Activated CD4-positive, alpha-beta T cell treated with anti-CD3 and anti-CD28 coated beads, Interleukin-2, Interleukin-4, amounts not matched to agents 100 ng/mL and 50 ng/mL, durations not matched to agents 16 hours and 8 hours (primary cell): ENCODE measurements at regions not wholly inside any gene's neighbourhood (a gene's known extent, or its start where the extent isn't known, plus 50 kb on each side); places are given as distances from the start of the nearest gene placed in this dataset.

Experiments
- DNase-seq: peaks from one replicate; pipeline ENCODE4 v3.0.0-alpha.2; 2020; ENCODE audit warnings: low spot score

DNA sequence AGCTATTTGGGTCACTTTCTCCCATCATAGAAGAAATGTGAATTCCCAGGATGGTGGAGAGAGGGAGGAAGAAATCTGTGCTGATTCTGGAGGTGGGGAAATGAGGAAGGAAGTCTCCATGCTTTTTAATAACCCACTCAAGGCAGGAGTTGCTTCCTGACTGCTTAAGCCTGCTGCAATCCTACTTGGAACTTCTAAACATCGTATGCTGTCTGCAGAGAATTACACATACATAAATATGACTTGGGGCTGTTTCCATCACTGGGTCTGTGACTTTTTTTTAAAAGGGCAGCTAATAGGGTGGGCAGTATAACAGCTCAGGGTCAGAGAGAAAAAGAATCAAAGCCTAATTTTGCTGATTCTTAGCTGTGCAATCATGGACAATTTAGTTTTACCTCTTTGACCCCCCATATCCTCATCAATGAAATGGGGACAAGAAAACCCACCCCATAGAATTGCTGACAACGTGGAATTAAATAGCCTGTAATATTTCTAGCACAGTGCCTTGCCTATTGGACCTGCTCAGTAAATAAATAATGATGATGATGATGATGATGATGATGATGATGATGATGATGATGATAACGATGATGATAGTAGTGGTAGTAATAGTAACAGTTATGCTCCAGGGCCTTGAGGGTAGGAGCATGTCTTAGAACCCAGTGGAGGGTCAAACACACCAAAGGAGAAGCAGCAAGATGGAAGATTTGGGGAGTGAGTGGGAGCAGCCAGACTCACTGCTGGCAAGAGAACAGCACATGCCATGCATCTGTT lies 166.7 kb upstream of the LRFN2 start:
- DNase-seq, result no peak

DNA sequence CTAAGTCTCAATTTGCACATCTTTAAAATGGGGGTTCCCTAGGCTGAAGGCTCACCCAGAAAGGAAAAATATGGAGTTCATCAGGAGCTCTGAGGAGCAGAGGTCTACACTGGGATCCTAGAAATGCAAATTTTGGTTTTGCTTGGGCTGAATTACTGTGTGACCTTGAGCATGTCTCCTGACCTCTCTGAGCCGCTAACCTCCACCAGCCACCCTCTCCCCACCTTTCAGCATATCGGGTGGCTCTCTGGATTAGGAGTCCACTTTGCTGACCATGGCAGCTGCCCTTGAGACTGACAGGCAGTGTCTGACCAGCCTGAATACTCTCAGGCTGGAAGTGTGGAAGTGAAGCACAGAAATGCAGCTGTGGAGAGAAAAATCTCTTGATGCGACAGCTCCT lies 165.9 kb upstream of the LRFN2 start:
- DNase-seq, result no peak

DNA sequence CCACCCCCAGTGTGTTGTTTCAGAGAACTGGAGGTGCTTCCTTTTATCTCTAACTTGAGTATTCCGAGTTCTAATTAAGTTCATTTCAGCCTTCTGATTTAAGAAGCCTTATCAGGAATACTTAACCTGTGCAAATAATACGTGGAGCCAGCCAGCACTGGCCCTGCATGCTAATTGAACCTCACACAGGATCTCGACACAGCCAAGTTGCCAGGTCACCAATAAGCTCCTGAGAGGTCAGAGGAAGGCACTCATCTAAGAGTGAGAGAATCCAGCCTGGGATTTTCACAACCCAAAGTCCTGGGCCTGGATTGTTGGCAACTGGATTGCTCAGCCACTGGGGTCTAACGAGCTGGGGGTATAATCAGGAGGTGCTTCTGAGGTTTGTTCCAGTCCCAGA lies 157.7 kb upstream of the LRFN2 start:
- DNase-seq, result no peak

DNA sequence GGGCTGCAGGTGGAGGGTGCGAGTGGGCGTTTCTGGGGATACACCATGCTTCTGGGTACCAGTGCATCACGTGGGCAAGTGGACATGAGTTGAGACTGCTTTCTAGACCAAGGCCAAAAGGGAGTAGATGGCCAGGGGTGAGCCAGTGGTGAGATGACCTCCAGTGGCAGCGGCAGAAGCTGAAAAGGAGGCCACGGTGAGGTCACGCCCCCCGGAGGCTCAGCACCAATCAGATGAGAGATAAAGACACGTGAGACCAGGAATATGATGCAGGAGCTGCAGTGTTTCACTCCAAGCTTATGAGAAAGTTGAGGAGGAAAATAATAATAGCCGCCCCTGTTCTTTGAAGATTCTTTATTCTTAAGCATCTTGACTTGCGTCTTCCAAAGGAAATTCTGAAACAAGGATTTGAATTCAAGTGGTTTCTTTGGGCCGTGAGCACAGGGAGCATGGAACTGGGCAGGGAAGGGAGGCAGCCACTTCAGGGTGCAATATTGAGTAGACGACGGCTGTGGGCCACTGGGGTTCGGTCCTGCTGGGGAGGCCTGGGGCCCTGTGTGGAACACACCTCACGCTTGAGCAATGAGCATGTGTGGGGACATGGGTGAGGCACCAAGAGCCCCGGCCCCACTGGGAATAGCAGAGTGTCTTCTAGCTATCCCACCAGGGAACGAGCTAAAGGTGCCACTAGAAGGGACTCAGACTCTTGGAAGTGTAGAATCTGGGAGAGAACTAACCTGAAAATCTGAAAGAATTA lies 156.7 kb upstream of the LRFN2 start:
- DNase-seq, result no peak

DNA sequence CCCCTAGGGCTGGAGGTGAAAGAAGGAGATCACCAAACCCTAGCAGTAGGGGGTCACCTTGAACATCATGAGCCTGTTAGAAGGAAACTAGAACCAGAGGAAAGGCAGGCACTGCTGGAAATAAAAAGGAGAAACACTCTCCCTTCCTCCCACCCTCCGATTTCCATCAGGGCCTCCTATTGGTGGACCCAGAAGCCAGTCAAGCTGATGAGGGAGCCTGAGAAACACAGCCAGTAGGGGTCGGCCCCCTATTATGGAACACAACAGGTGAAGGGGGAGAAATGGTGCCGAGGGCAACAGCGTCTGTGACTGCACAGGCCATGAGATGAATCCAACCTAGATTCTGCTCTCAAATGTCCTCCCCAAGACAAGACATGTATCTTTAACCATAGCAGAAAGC lies 156.1 kb upstream of the LRFN2 start:
- DNase-seq, result no peak

DNA sequence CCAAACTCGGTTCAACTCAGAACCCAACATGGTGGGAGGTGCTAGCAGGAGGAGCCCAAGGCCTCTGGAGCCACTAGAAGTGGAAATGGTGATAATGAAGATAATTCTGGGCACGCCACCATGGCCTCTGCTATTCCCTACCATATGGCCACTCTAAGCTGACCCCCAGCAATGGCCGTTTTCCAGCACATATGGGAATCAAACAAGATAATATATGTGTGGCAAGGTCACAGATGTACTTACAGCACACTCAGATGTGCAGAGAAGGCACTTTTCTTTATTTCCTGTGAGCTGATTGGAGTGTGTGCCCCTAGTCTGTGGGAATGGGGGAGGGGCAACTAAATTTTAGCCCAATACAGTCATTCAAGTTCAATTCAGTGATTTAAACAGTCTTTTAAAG lies 153.4 kb upstream of the LRFN2 start:
- no peak for DNase-seq

DNA sequence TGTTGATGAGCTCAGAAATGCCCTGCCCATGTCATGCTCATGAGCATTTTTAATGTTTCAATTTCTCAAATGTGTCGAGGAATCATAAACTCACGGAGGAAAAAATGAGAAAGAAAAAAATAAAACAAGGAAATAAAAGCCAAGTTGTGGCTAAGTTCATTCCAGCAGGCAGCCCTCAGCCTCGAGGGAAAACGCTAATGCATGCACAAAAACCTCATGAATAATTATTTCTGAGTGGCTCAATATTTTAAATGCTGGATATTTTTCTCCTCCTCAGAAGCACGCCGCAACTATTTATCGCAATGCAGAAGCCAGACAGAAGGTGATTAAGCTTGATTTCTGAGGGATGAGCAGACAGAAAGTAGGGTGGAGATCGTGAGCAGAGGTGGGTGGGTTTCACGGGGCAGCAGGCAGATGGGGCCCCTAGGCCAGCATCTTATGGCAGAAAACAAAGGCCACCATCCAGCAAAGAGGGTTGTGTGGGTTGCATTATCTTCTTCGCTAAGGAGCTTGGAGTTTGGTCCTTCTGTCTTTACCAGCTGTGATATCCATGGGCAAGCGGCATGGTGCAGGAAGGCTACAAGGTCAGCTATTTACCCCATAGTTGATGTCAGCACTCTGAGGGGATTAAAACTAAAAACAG lies 151.5 kb upstream of the LRFN2 start:
- DNase-seq, result no peak

DNA sequence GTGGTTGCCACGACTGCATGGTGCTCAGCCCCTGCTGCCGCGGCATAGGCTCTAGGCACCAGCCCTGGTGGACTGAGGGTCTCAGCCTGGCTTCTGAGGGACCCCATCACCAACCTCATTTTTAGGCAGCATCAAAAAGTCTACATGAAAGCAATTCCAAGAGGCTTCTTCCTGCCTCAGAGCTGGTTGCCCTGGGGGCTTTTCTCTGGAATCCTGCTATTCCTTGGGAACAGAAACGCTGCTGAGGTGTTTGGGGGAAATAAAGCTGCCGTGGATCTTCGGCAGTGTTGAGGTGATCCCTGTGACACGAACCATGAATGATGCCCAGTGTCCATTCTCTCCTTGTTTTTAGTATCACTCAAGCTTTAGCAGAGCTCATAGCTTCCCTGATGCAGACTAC lies 148.4 kb upstream of the LRFN2 start:
- no peak for DNase-seq

DNA sequence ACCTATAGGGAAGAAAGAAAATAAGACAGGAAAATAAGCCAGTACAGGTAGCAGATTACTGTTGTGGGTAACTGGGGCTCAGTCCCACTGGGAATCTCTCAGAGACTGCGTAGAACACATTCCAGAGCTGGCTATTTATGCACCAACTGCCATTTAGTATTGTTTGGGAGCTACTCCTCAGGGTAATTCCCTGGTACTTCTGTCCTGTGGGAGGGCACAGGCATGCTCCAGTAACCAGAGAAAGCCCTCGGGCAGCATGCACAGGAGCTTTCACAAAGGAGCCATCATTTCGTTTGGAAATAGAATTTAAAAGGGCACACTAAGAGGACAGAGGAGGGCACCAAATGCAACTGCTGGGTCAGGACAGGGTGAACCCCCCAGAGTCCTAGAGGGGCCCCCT lies 148.0 kb upstream of the LRFN2 start:
- no peak for DNase-seq

DNA sequence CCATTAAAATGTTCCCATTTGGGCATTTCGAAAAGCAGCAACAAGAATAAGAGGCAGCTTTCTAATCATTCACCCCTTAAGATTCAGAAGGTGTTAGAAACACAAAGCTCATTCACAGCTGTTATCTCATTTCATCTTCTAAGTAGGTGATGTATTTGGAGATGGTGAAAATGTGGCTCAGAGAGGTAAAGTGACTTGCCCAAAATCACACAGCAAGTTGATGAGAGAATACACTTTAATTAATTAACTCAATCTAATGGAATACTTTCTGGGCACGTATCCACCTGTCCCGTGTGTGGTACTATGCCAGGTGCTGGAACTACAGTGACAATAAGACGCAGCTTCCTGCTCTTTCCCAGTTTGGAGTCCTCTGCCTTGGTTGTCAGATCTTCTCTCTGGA lies 147.4 kb upstream of the LRFN2 start:
- no peak for DNase-seq

DNA sequence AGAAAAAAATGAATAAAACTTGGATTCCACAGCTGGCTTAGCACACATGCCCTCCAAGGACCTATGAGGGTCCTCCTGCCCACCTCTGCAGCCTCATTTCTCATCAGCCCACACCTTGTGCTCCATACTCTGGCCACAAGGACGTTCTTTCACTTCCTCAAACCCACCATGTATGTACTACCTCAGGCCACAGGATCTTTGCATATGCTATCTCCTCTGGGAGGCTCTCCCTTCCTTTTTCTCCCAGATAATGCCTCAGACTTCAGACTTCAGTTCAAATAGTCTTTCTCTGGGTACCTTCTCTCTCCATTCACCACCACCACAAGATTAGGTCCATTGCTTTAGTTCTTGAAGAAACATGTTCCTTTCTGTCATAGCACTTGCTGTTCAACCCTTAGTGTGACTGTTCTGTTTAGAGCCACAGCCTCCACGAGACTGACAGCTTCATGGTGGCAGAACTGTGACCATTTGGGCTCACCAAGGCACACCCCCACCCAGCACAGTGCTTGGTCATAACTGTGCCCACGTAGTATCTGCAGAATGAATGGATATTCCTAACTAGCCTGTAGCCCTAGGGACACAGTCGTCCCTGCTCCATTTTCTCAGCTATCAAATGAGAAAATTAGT lies 146.7 kb upstream of the LRFN2 start:
- no peak for DNase-seq

DNA sequence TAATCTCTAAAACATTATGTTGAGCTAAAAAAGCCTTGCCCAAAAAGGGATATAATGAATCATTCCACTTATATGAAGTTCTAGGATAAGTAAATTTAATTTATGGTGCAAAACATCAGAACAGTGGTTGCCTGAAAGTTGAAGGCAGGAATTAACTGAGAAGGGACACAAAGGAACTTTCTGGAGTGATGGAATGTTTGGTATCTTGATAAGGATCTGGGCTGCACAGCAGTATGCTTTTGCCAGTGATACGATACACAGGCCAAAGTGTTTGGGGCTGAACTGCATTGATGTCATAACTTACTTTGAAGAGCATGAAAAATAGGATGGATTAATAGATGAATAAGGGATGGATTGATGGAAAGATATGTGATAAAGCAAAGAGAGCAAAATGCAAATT lies 146.1 kb upstream of the LRFN2 start:
- DNase-seq, result no peak

DNA sequence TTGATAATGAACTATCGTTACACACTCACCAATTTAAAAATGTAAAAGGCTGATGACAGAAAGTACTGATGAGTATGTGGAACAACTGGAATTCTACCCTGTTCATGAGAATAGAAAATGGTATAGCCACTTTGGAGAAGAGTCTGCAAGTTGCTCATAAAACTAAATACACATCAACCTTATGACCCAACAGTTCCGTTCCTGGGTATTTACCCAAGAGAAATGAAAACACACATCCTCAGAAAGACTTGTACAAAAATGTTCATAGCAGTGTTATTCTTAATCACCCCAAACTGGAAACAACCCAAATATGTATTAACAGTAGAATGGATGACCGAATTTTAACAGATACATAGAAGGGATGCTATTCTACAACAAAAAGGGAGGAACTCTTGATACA lies 145.7 kb upstream of the LRFN2 start:
- DNase-seq, result no peak

DNA sequence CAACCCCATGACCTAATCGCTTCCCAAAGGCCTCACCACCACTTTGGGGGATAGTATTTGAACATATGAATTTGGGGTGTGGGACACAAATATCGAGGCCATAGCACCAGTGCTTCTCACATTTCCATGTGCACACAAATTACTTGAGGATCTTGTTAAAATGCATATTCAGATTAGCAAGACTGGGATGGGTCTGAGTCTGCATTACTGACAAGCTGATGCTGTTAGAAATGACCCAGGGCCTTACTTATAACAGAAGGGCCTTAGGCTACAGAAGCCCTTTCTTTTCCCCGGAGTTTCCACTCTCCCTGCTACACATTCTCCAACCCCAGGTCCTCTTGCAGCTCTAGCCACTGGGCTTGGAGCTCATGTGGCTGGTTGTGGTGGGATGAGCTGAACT lies 141.5 kb upstream of the LRFN2 start:
- DNase-seq, result no peak

DNA sequence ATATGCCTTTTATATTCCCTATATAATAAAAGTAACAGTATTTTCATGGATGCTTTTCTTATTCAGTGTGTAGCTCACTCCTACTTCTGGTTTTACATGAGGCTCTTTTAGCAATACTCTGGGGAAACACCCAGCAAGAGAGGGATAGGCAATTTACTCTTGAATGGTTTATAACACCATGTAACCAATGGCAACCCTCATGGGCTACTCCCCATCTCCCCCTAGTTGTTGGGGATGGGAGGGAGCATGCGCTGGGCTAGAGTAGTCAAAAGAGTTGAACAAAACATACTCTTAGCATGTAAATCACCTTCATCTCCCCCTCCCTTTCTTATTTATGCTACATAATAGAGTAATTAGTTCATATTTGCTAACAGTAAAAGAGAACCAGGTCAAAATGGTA lies 140.1 kb upstream of the LRFN2 start:
- DNase-seq, result no peak

DNA sequence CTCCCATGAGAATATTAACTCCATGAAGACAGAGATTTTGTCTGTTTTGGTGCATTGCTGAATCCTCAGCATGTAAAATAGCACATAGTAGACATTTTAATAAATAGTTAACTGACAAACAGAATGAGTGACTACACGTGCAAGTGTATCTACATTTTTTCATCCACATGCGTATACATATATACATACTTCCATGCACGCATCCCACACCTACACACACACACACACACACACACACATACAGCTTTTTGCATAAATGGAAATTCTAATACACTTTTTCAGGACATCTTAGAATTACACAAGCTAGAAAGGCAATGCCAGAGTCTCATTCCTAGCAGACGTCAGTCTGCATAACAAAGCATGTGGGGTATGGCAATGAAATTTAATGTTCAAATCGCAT lies 139.7 kb upstream of the LRFN2 start:
- no peak for DNase-seq

DNA sequence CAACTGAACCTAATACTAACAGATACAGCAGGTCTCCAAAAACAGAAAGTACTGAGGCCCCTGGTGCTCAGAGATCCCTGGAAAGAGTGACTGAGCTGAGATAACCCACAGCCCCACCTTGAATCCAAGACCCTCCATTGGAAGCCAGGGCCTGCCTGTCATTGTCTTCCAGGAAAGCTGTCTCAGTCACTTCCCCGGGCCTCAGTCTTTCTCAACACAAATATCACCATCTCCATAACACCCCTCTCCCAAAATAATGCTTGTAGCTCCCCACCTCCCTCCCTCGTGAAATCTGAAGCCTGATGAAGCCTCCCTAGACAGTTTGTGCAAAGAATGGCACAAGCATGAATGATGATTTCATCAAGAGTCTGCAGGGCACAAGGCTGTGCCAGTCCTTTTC lies 138.2 kb upstream of the LRFN2 start:
- no peak for DNase-seq

DNA sequence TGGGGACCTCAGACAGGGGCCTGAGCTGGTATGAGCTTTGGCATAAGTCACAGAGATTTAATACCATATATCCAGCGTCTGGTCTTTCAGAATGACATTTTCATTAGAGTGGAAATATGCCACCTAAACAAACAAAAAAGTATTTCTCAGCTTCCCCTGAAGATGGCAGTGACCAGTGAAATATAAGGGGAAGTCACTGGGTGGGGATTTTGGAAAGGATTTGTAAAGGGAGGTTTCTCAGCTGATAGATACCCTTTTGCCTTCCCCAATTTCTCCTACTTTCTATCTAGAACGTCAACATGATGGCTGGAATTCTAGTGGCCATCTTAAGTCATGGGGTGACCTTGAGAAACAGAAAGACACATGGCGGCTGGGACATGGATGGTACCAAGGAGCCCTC lies 137.7 kb upstream of the LRFN2 start:
- no peak for DNase-seq

DNA sequence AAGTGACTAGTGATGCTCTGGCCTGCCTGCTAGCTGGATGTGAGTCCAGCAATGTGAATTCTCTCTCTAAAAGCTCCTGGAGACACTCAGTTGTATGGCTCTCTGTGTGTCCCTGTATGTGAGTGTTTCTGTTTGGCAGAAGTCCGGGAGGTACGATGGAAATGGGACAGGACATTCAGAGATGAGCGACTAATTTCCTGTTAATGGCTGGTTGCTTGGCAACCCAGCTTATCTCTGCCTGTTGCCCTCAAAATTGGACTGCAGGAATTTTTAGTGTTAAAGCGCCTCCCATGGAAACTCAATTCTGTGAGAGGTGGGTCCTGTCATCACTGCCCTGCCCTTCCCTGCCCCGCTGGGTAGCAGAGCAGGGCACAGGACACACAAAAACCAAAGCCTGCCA lies 136.8 kb upstream of the LRFN2 start:
- no peak for DNase-seq

DNA sequence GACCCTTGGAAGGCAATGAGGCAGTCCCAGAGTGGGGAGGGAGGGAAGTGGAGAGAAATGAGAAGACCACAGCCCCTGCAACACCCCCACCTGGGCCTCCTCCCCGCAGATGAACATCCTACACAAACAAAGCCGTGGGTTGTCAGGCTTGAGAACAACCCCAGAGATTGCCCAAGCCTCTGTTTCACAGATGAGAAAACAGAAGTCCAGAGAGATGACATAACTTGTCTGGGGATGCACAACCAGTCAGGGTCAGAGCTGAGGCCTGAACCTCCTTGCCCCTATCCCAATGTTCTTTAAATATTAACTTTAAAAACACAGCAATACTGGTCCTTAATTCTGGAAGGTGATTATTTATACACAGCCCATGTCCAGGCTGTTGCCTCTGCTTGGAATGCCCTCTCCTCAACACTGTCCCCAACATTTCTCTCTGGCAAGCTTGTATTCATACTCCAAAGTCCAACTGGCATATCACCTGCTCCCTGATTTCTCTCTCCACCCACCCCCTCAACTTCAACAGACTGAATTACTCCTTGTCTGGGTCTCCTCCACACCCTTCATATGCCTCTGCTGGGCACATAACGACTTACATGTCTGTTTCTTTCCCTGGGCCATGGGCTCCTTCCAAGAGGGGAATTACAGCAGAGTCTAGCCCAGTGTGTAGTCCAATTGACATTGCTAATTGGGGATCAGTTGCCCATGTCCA lies 135.5 kb upstream of the LRFN2 start:
- DNase-seq, result no peak

DNA sequence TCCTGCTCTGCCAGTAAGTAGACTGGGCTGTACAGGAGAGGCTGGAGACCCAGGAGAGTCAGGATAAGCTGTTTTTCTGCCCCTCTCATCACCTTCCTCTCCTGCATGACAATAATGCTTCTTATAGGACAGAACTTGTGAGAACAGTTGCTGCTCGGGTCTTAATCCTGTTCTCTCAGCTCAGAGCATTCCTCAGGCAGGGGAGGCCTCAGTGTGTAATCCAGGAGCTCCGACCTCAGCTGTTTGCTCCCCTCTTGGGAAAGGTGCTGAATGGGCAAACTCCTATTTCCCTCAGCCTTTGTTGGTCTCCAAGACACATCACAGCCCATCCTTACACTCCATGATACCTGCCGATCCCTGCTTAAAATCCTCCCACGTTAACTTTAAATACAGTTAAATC lies 134.9 kb upstream of the LRFN2 start:
- DNase-seq, result no peak

DNA sequence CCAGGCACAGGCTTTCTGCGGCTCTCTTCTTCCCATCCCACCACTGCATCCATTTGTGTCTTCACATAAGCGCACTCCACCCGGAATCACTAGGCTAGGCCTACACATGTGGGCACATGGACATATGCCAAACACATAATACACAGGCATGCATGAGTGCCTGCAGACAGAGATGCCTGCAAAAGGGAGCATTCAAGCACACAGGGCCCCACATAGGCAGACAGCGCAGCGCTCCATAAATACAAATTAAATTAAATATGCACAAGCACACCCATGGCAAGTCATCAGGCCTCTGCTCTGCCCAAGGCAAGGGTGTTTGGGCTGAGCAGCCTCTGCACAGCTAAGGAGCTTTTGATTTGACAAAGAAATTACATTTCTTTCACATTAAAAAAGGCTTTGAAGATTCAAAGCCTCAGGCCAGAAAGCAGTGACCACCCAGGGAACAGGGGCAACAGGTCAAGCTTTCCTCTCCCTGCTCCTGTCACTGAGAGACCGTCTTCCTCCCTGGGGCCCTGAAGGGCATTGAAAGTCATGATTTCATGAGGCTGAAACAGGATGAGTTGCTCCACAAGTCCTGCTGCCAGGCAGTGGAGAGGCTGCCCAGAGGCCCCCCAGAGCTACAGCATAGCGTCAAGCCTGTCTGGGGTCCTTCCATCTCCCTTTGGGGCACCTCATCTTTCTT lies 134.2 kb upstream of the LRFN2 start:
- no peak for DNase-seq
